ENCODE measurements at regions not wholly inside any gene's neighbourhood (a gene's known extent, or its start where the extent isn't known, plus 50 kb on each side); places are given as distances from the start of the nearest gene placed in this dataset.

GRCh38 chr3:27625864-27626263, 96.3 kb downstream of the EOMES start:
- TF ChIP-seq, protein P1, sequence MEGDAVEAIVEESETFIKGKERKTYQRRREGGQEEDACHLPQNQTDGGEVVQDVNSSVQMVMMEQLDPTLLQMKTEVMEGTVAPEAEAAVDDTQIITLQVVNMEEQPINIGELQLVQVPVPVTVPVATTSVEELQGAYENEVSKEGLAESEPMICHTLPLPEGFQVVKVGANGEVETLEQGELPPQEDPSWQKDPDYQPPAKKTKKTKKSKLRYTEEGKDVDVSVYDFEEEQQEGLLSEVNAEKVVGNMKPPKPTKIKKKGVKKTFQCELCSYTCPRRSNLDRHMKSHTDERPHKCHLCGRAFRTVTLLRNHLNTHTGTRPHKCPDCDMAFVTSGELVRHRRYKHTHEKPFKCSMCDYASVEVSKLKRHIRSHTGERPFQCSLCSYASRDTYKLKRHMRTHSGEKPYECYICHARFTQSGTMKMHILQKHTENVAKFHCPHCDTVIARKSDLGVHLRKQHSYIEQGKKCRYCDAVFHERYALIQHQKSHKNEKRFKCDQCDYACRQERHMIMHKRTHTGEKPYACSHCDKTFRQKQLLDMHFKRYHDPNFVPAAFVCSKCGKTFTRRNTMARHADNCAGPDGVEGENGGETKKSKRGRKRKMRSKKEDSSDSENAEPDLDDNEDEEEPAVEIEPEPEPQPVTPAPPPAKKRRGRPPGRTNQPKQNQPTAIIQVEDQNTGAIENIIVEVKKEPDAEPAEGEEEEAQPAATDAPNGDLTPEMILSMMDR (IDR thresholded peaks at IDR 0.05; ENCODE audit: extremely low read depth, insufficient read depth, missing control alignments), result no peak
- DNase-seq (ENCODE audit: low spot score), result no peak
- in situ Hi-C loops (cut with MboI; ENCODE audit: low pct_unique_long_range_greater_than_20kb, low sequenced_read_pairs, unreplicated experiment), result no loop called here

GRCh38 chr3:27623085-27623753, 98.9 kb downstream of the EOMES start:
- in situ Hi-C loops (cut with MboI; ENCODE audit: low pct_unique_long_range_greater_than_20kb, low sequenced_read_pairs, unreplicated experiment), result no loop called here
- DNase-seq (ENCODE audit: low spot score), result no peak
- TF ChIP-seq, protein P1 (IDR thresholded peaks at IDR 0.05; ENCODE audit: extremely low read depth, insufficient read depth, missing control alignments), result no peak

DNA sequence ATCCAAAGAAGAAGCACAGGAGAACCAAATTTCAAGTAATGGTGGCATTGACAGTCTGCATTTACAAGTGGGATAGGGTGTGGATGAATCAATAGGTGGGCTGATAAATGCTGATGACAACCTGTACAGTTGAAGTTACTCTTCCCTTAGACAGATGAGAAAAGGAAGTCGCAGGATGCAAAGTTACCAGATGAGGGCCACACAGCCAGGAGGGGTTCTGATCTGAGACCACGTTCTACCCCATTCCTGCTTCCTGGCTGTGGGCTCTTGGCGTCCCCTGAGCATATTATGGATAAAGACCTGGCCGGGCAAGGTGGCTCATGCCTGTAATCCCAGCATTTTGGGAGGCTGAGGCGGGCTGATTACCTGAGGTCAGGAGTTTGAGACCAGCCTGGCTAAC, 104.6 kb downstream of the EOMES start:
- TF ChIP-seq, protein P1 (IDR thresholded peaks at IDR 0.05; ENCODE audit: extremely low read depth, insufficient read depth, missing control alignments), result no peak
- DNase-seq (ENCODE audit: low spot score), result no peak
- in situ Hi-C loops (cut with MboI; ENCODE audit: low pct_unique_long_range_greater_than_20kb, low sequenced_read_pairs, unreplicated experiment), result no loop called here

- no peak for DNase-seq (ENCODE audit: low spot score)
- TF ChIP-seq, protein P1 (IDR thresholded peaks at IDR 0.05; ENCODE audit: extremely low read depth, insufficient read depth, missing control alignments), result no peak
- in situ Hi-C loops (cut with MboI; ENCODE audit: low pct_unique_long_range_greater_than_20kb, low sequenced_read_pairs, unreplicated experiment), result no loop called here
Measured at GRCh38 chr3:27616031-27616430, 106.1 kb downstream of the EOMES start.

GRCh38 chr3:27615555-27615954, 106.6 kb downstream of the EOMES start:
- in situ Hi-C loops (cut with MboI; ENCODE audit: low pct_unique_long_range_greater_than_20kb, low sequenced_read_pairs, unreplicated experiment), result no loop called here
- DNase-seq (ENCODE audit: low spot score), result no peak
- TF ChIP-seq, protein P1 (IDR thresholded peaks at IDR 0.05; ENCODE audit: extremely low read depth, insufficient read depth, missing control alignments), result no peak

- DNase-seq (ENCODE audit: low spot score), result no peak
- in situ Hi-C loops (cut with MboI; ENCODE audit: low pct_unique_long_range_greater_than_20kb, low sequenced_read_pairs, unreplicated experiment), result no loop called here
- TF ChIP-seq, protein P1 (IDR thresholded peaks at IDR 0.05; ENCODE audit: extremely low read depth, insufficient read depth, missing control alignments), result no peak
Measured at GRCh38 chr3:27614592-27614991, 107.5 kb downstream of the EOMES start.
